Transverse colon (tissue), 4 donors: ENCODE measurements at regions not wholly inside any gene's neighbourhood (a gene's known extent, or its start where the extent isn't known, plus 50 kb on each side); places are given as distances from the start of the nearest gene placed in this dataset.

ENCODE experiments used
- CTCF ChIP-seq, 5 experiments: fragments of 200-600 bp in 3 of 5; fragments of 450-650 bp in 2 of 5; sonication (generic) in 3 of 5; IDR thresholded peaks; 1 replicate in 2 of 5; 2 replicates in 3 of 5; pipeline ENCODE4 v1.5.1; 2016 to 2017; ENCODE audit warnings: antibody characterized with exemption in 5 of 5, inconsistent platforms in 3 of 5, mild to moderate bottlenecking in 2 of 5, moderate library complexity in 1 of 5
- EP300 ChIP-seq: sonication (generic); formaldehyde crosslinking; IDR thresholded peaks from one replicate; pipeline ENCODE4 v1.6.1; 2017; ENCODE audit warnings: antibody characterized with exemption, low read depth
- POLR2A ChIP-seq: fragments of 450-650 bp; IDR thresholded peaks from one replicate; pipeline ENCODE4 v1.6.1; 2016; ENCODE audit warnings: antibody characterized with exemption, mild to moderate bottlenecking, moderate library complexity
- POLR2AphosphoS5 ChIP-seq, 3 donors: sonication (generic); formaldehyde crosslinking; IDR thresholded peaks; one replicate each; pipeline ENCODE4 v1.6.1; 2016; ENCODE audit warnings: antibody characterized with exemption in 3 of 3

GRCh38 chr3:82080792-82081191, 319.3 kb upstream of the GBE1 start:
- TF ChIP-seq EP300 (no peak), CTCF (IDR thresholded peaks at IDR 0.05) (no peak), POLR2A (no peak), POLR2AphosphoS5 (IDR thresholded peaks at IDR 0.05) (no peak)
